OCI-LY1 (cell line): ENCODE measurements at regions not wholly inside any gene's neighbourhood (a gene's known extent, or its start where the extent isn't known, plus 50 kb on each side); places are given as distances from the start of the nearest gene placed in this dataset.
"Not testable (repeated sequence)": the region's sequence is repeated elsewhere in the genome, so short reads cannot be mapped to it uniquely, and the experiment has no call there.

Experiments
- H2AFZ ChIP-seq: fragments of 200-600 bp; sonication (generic), shearing (Covaris generic); 2 replicates; pipeline ENCODE4 v1.6.0; 2014; ENCODE audit warnings: antibody characterized with exemption, mild to moderate bottlenecking, low read length
- H3F3A ChIP-seq: fragments of 200-600 bp; sonication (generic), shearing (Covaris generic); 2 replicates; pipeline ENCODE4 v1.6.0; 2014; ENCODE audit warnings: mild to moderate bottlenecking, antibody characterized with exemption, low read length, moderate library complexity; ENCODE audit not compliant: insufficient read depth
- H3K27ac ChIP-seq: fragments of 200-600 bp; sonication (generic); 2 replicates; pipeline ENCODE4 v1.5.1; 2014; ENCODE audit warnings: low read length, mixed run types, mild to moderate bottlenecking, low read depth; ENCODE audit not compliant: poor library complexity, severe bottlenecking
- H3K27me3 ChIP-seq: fragments of 200-600 bp; sonication (generic); 2 replicates; pipeline ENCODE4 v1.6.0; 2014; ENCODE audit warnings: antibody characterized with exemption, mild to moderate bottlenecking, low read length, moderate library complexity; ENCODE audit not compliant: insufficient read depth
- H3K36me3 ChIP-seq: fragments of 200-600 bp; sonication (generic); 2 replicates; pipeline ENCODE4 v1.6.1; 2014; ENCODE audit warnings: mild to moderate bottlenecking, antibody characterized with exemption, low read length, moderate library complexity, mixed read lengths; ENCODE audit not compliant: insufficient read depth
- H3K4me1 ChIP-seq: fragments of 200-600 bp; sonication (generic); 2 replicates; pipeline ENCODE4 v1.5.1; 2014; ENCODE audit warnings: mild to moderate bottlenecking, low read length, moderate library complexity; ENCODE audit not compliant: insufficient read depth, severe bottlenecking
- H3K4me2 ChIP-seq: fragments of 200-600 bp; sonication (generic), shearing (Covaris generic); 2 replicates; pipeline ENCODE4 v1.6.1; 2014; ENCODE audit warnings: low read length
- H3K4me3 ChIP-seq: fragments of 200-600 bp; sonication (generic); 2 replicates; pipeline ENCODE4 v1.5.1; 2014; ENCODE audit warnings: low read length, low read depth, mild to moderate bottlenecking, mixed read lengths; ENCODE audit not compliant: poor library complexity, severe bottlenecking
- H3K79me2 ChIP-seq: fragments of 200-600 bp; shearing (Covaris generic); 2 replicates; pipeline ENCODE4 v1.6.1; 2016; ENCODE audit warnings: mixed run types, low read length, mixed read lengths; ENCODE audit not compliant: insufficient read depth
- H3K9ac ChIP-seq: fragments of 200-600 bp; sonication (generic), shearing (Covaris generic); 2 replicates; pipeline ENCODE4 v1.6.1; 2014; ENCODE audit warnings: mild to moderate bottlenecking, low read length, mixed read lengths
- H3K9me2 ChIP-seq: fragments of 200-600 bp; sonication (generic), shearing (Covaris generic); 2 replicates; pipeline ENCODE4 v1.6.1; 2014; ENCODE audit warnings: low read depth, mild to moderate bottlenecking, low read length, mixed read lengths
- H3K9me3 ChIP-seq: fragments of 200-600 bp; shearing (Covaris generic); 2 replicates; pipeline ENCODE4 v1.6.1; 2014; ENCODE audit warnings: low read length, mixed read lengths
- H4K20me1 ChIP-seq: fragments of 200-600 bp; sonication (generic), shearing (Covaris generic); 2 replicates; pipeline ENCODE4 v1.6.0; 2016; ENCODE audit warnings: mild to moderate bottlenecking, low read length; ENCODE audit not compliant: insufficient read depth
- EZH2 ChIP-seq: fragments of 200-600 bp; sonication (generic), shearing (Covaris generic); IDR thresholded peaks from 2 replicates; pipeline ENCODE4 v1.8.0; 2017; ENCODE audit warnings: borderline replicate concordance, mixed run types, mild to moderate bottlenecking, antibody characterized with exemption, low read length, moderate library complexity, mixed read lengths
- TF ChIP-seq, protein P1 (sequence below): fragments of 200-600 bp; sonication (generic), shearing (Covaris generic); IDR thresholded peaks from 2 replicates; pipeline ENCODE4 v1.5.1; 2017; ENCODE audit warnings: mild to moderate bottlenecking, antibody characterized with exemption, low read length, moderate library complexity, mixed read lengths

DNA sequence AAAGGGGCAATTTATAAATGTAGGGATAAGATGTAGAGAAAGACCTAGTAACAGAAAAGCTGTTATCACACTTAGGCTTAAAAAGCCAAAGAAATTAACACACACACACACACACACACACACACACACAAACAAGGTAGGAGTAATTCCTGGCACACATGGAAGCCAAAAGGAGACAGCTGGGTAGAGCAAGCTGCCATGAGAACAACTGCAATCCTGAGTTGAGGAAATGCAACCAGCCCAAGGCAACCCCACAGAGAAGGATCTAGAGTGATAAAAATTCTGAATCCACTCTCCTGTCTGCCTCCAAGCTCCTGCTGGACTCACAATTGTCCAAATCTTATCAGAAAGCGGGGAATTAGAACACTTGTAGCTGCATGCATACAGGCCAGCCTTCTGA, 229.1 kb upstream of the DGKB start:
- Histone ChIP-seq H3F3A (no peaks in the 10 kb centered on the region), H3K4me2 (no peak overlapping the region), H3K4me1 (no peaks in the 10 kb centered on the region), H3K27me3 (no peaks in the 10 kb centered on the region), H3K9me3 (no peaks in the 10 kb centered on the region), H2AFZ (no peak overlapping the region), H3K36me3 (no peaks in the 10 kb centered on the region), H4K20me1 (no peaks in the 10 kb centered on the region), H3K9me2 (no peaks in the 10 kb centered on the region), H3K79me2 (no peaks in the 10 kb centered on the region), H3K27ac (no peak overlapping the region), H3K4me3 (no peak overlapping the region), H3K9ac (no peak overlapping the region)
- TF ChIP-seq, protein P1, sequence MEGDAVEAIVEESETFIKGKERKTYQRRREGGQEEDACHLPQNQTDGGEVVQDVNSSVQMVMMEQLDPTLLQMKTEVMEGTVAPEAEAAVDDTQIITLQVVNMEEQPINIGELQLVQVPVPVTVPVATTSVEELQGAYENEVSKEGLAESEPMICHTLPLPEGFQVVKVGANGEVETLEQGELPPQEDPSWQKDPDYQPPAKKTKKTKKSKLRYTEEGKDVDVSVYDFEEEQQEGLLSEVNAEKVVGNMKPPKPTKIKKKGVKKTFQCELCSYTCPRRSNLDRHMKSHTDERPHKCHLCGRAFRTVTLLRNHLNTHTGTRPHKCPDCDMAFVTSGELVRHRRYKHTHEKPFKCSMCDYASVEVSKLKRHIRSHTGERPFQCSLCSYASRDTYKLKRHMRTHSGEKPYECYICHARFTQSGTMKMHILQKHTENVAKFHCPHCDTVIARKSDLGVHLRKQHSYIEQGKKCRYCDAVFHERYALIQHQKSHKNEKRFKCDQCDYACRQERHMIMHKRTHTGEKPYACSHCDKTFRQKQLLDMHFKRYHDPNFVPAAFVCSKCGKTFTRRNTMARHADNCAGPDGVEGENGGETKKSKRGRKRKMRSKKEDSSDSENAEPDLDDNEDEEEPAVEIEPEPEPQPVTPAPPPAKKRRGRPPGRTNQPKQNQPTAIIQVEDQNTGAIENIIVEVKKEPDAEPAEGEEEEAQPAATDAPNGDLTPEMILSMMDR = no peak
- no peak for TF ChIP-seq EZH2

GRCh38 chr7:15130666-15131541, 228.4 kb upstream of the DGKB start:
- Histone ChIP-seq H3K9ac (no peak overlapping the region), H3K4me2 (no peak overlapping the region)

GRCh38 chr7:15128716-15129115, 226.2 kb upstream of the DGKB start:
- Histone ChIP-seq H3K9ac (no peak overlapping the region), H3K9me3 (no peaks in the 10 kb centered on the region), H3K4me2 (no peak overlapping the region), H2AFZ (no peak overlapping the region), H3K9me2 (no peaks in the 10 kb centered on the region), H3F3A (no peaks in the 10 kb centered on the region), H4K20me1 (no peaks in the 10 kb centered on the region), H3K27ac (no peak overlapping the region), H3K36me3 (no peaks in the 10 kb centered on the region), H3K4me1 (no peaks in the 10 kb centered on the region), H3K79me2 (no peaks in the 10 kb centered on the region), H3K27me3 (no peaks in the 10 kb centered on the region), H3K4me3 (no peak overlapping the region)
- no peak for TF ChIP-seq EZH2
- TF ChIP-seq, protein P1 = no peak

More at GRCh38 chr7:15130666-15131541, 228.4 kb upstream of the DGKB start:
- Histone ChIP-seq H3K27me3 (no peaks in the 10 kb centered on the region), H3K4me1 (no peaks in the 10 kb centered on the region), H3K36me3 (no peaks in the 10 kb centered on the region), H3K9me2 (no peaks in the 10 kb centered on the region), H3K79me2 (no peaks in the 10 kb centered on the region), H3K9me3 (no peaks in the 10 kb centered on the region), H4K20me1 (no peaks in the 10 kb centered on the region), H3K27ac (no peak overlapping the region), H3F3A (no peaks in the 10 kb centered on the region), H3K4me3 (no peak overlapping the region), H2AFZ (no peak overlapping the region)
- no peak for TF ChIP-seq EZH2
- TF ChIP-seq, protein P1 = no peak

DNA sequence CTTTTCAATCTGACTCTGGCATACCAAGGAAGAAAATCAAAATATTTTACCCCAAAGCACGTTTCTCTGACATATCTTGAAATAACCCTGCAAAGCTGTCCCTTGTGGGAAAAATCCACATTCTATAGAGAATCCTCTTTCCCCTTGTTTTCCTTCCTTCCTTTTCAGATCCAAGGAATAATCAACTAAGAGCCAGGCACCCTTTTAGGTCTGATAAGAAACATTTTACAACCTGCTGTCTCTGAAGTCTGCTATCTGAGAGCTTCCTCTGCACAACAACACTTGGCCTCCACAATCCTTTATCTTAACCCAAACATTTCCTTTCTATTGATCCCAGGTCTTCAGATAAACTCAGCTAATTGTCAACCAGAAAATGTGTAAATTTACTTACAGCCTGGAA, 224.1 kb upstream of the DGKB start:
- not testable (repeated sequence) for H3K9ac ChIP-seq, H3K9me3 ChIP-seq, H3K27me3 ChIP-seq, H3K9me2 ChIP-seq, H3K79me2 ChIP-seq, H4K20me1 ChIP-seq, H3K4me3 ChIP-seq, H2AFZ ChIP-seq, H3K4me2 ChIP-seq, H3K27ac ChIP-seq, H3K4me1 ChIP-seq, H3K36me3 ChIP-seq, H3F3A ChIP-seq
